ENCODE measurements at regions not wholly inside any gene's neighbourhood (a gene's known extent, or its start where the extent isn't known, plus 50 kb on each side); places are given as distances from the start of the nearest gene placed in this dataset.

GRCh38 chr13:50370303-50370950 lies 355.2 kb downstream of the KCNRG start:
- TF ChIP-seq OSR1 (CRISPR knock-in tag; IDR thresholded peaks at IDR 0.05), result no peak
- no peak for TF ChIP-seq ZFP3 (CRISPR knock-in tag; IDR thresholded peaks at IDR 0.05)
- no peak for TF ChIP-seq ISL1 (CRISPR knock-in tag; IDR thresholded peaks at IDR 0.05)
- TF ChIP-seq ARNTL (CRISPR knock-in tag; IDR thresholded peaks at IDR 0.05; ENCODE audit: borderline replicate concordance, low read depth), result no peak
- no peak for TF ChIP-seq GLIS3 (CRISPR knock-in tag; IDR thresholded peaks at IDR 0.05)
- no peak for TF ChIP-seq PPARA (CRISPR knock-in tag; IDR thresholded peaks at IDR 0.05; ENCODE audit: borderline replicate concordance)
- no peak for TF ChIP-seq SNAI2 (CRISPR knock-in tag; IDR thresholded peaks at IDR 0.05)
- TF ChIP-seq CSDC2 (CRISPR knock-in tag; IDR thresholded peaks at IDR 0.05), result no peak
- no peak for TF ChIP-seq ZNF565 (CRISPR knock-in tag; conservative IDR thresholded peaks at IDR 0.05; ENCODE audit: low read depth)
- TF ChIP-seq ESRRG (CRISPR knock-in tag; IDR thresholded peaks at IDR 0.05), result no peak
- no peak for TF ChIP-seq ZFP30 (CRISPR knock-in tag; IDR thresholded peaks at IDR 0.05)
- TF ChIP-seq CREB5 (CRISPR knock-in tag; IDR thresholded peaks at IDR 0.05; ENCODE audit: low read depth), result no peak
- no peak for TF ChIP-seq POU6F1 (CRISPR knock-in tag; IDR thresholded peaks at IDR 0.05; ENCODE audit: borderline replicate concordance, low read depth)
- ATAC-seq, result no peak

GRCh38 chr13:50374517-50374916 lies 359.3 kb downstream of the KCNRG start:
- no peak for ATAC-seq
- TF ChIP-seq BACH2 (CRISPR knock-in tag; IDR thresholded peaks at IDR 0.05; ENCODE audit: borderline replicate concordance), result no peak
- no peak for TF ChIP-seq ISL1 (CRISPR knock-in tag; IDR thresholded peaks at IDR 0.05)
- TF ChIP-seq PATZ1 (CRISPR knock-in tag; IDR thresholded peaks at IDR 0.05; ENCODE audit: borderline replicate concordance), result no peak
- no peak for TF ChIP-seq ZFP30 (CRISPR knock-in tag; IDR thresholded peaks at IDR 0.05)
- TF ChIP-seq ZFP3 (CRISPR knock-in tag; IDR thresholded peaks at IDR 0.05), result no peak
- TF ChIP-seq RARB (CRISPR knock-in tag; IDR thresholded peaks at IDR 0.05), result no peak
- no peak for TF ChIP-seq ZNF8 (CRISPR knock-in tag; IDR thresholded peaks at IDR 0.05)
- no peak for TF ChIP-seq CSDC2 (CRISPR knock-in tag; IDR thresholded peaks at IDR 0.05)
- TF ChIP-seq PPARA (CRISPR knock-in tag; IDR thresholded peaks at IDR 0.05; ENCODE audit: borderline replicate concordance), result no peak
- TF ChIP-seq TSHZ2 (CRISPR knock-in tag; IDR thresholded peaks at IDR 0.05), result no peak
- no peak for TF ChIP-seq OSR1 (CRISPR knock-in tag; IDR thresholded peaks at IDR 0.05)
- no peak for TF ChIP-seq ZNF565 (CRISPR knock-in tag; conservative IDR thresholded peaks at IDR 0.05; ENCODE audit: low read depth)
- no peak for TF ChIP-seq CREB5 (CRISPR knock-in tag; IDR thresholded peaks at IDR 0.05; ENCODE audit: low read depth)
- no peak for TF ChIP-seq ARNTL (CRISPR knock-in tag; IDR thresholded peaks at IDR 0.05; ENCODE audit: borderline replicate concordance, low read depth)
- no peak for TF ChIP-seq GLIS3 (CRISPR knock-in tag; IDR thresholded peaks at IDR 0.05)
- no peak for TF ChIP-seq SNAI2 (CRISPR knock-in tag; IDR thresholded peaks at IDR 0.05)
- TF ChIP-seq ZNF70 (CRISPR knock-in tag; IDR thresholded peaks at IDR 0.05), result no peak
- TF ChIP-seq POU6F1 (CRISPR knock-in tag; IDR thresholded peaks at IDR 0.05; ENCODE audit: borderline replicate concordance, low read depth), result no peak

All from SK-N-SH treated with all-trans-retinoic acid at 6 μM for 48 hours (cell line).